ENCODE measurements at regions not wholly inside any gene's neighbourhood (a gene's known extent, or its start where the extent isn't known, plus 50 kb on each side); places are given as distances from the start of the nearest gene placed in this dataset.

DNA sequence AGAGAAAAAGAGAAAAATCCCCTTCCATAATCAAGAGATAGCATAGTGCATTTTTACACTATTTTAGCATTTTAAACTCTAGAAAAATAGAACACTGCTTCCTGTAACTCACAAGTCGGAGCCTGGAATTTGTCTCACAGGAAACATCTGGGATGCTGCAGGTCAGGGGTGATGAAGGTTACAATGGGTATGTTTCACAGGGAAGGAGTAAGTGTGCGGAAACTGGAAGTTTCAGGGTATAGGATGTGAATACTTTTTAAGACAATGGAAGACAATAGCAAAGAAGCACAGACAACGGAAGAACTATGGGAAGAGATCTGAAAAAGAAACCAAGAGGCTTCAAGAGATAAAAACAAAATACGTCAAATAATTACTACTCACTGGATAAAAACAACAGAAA, 361.0 kb upstream of the MARCKS start:
- Histone ChIP-seq H3K27ac (ENCODE audit: low read length) (no peak overlapping the region), H3K27me3 (ENCODE audit: control insufficient read depth, insufficient read depth, low read length) (no peaks in the 10 kb centered on the region), H3K36me3 (ENCODE audit: control insufficient read depth, insufficient read depth, low read length) (no peaks in the 10 kb centered on the region), H3K4me1 (ENCODE audit: control insufficient read depth, insufficient read depth, low read length) (no peaks in the 10 kb centered on the region), H3K9me3 (ENCODE audit: control insufficient read depth, insufficient read depth, low read depth, low read length) (no peaks in the 10 kb centered on the region), H3K4me3 (ENCODE audit: low read depth in 2 of 2, low read length in 2 of 2) (no peak overlapping the region)
- TF ChIP-seq, protein P1, sequence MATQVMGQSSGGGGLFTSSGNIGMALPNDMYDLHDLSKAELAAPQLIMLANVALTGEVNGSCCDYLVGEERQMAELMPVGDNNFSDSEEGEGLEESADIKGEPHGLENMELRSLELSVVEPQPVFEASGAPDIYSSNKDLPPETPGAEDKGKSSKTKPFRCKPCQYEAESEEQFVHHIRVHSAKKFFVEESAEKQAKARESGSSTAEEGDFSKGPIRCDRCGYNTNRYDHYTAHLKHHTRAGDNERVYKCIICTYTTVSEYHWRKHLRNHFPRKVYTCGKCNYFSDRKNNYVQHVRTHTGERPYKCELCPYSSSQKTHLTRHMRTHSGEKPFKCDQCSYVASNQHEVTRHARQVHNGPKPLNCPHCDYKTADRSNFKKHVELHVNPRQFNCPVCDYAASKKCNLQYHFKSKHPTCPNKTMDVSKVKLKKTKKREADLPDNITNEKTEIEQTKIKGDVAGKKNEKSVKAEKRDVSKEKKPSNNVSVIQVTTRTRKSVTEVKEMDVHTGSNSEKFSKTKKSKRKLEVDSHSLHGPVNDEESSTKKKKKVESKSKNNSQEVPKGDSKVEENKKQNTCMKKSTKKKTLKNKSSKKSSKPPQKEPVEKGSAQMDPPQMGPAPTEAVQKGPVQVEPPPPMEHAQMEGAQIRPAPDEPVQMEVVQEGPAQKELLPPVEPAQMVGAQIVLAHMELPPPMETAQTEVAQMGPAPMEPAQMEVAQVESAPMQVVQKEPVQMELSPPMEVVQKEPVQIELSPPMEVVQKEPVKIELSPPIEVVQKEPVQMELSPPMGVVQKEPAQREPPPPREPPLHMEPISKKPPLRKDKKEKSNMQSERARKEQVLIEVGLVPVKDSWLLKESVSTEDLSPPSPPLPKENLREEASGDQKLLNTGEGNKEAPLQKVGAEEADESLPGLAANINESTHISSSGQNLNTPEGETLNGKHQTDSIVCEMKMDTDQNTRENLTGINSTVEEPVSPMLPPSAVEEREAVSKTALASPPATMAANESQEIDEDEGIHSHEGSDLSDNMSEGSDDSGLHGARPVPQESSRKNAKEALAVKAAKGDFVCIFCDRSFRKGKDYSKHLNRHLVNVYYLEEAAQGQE (IDR thresholded peaks at IDR 0.05; ENCODE audit: insufficient read depth in 1 of 2, low read depth in 2 of 2, low read length in 1 of 2), result no peak
- TF ChIP-seq SIN3A (IDR thresholded peaks at IDR 0.05; ENCODE audit: borderline replicate concordance, insufficient read depth, low read depth, low read length) (no peak), POLR2AphosphoS5 (IDR thresholded peaks at IDR 0.05; ENCODE audit: low read depth, low read length) (no peak), TCF7L2 (IDR thresholded peaks at IDR 0.05; ENCODE audit: low read depth, low read length) (no peak), CTCF (IDR thresholded peaks at IDR 0.05) (no peak)
- no peak for DNase-seq (ENCODE audit: low read depth, low spot score)
- no peak for ATAC-seq
- no TSS peak for BruUV-seq (replicated peaks)
- ChIA-PET CTCF (no interaction called here), POLR2A (no interaction called here)
- in situ Hi-C loops (cut with HindIII; ENCODE audit: low pct_unique_long_range_greater_than_20kb, low sequenced_read_pairs), result no loop called here
- intact Hi-C loops (cut with micrococcal nuclease; ENCODE audit: unreplicated experiment), result no loop called here

GRCh38 chr6:113500221-113500620, 356.9 kb upstream of the MARCKS start:
- TF ChIP-seq TCF7L2 (IDR thresholded peaks at IDR 0.05; ENCODE audit: low read depth, low read length) (no peak), SIN3A (IDR thresholded peaks at IDR 0.05; ENCODE audit: borderline replicate concordance, insufficient read depth, low read depth, low read length) (no peak), POLR2AphosphoS5 (IDR thresholded peaks at IDR 0.05; ENCODE audit: low read depth, low read length) (no peak), CTCF (IDR thresholded peaks at IDR 0.05) (no peak)
- TF ChIP-seq, protein P1 (IDR thresholded peaks at IDR 0.05; ENCODE audit: insufficient read depth in 1 of 2, low read depth in 2 of 2, low read length in 1 of 2), result no peak

More at GRCh38 chr6:113500221-113500620, 356.9 kb upstream of the MARCKS start:
- ATAC-seq, result no peak
- no TSS peak for BruUV-seq (replicated peaks)
- intact Hi-C loops (cut with micrococcal nuclease; ENCODE audit: unreplicated experiment), result no loop called here
- CTCF ChIA-PET, result interaction anchor here (0.7 kb wide), 1 partner anchor 76 kb away, joined by 9 read pairs; no protein-coding TSS in a partner anchor
- in situ Hi-C loops (cut with HindIII; ENCODE audit: low pct_unique_long_range_greater_than_20kb, low sequenced_read_pairs), result no loop called here
- H3K36me3 ChIP-seq (ENCODE audit: control insufficient read depth, insufficient read depth, low read length), result no peaks in the 10 kb centered on the region
- DNase-seq (ENCODE audit: low read depth, low spot score), result no peak
- POLR2A ChIA-PET, result no interaction called here
- H3K4me3 ChIP-seq (ENCODE audit: low read depth in 2 of 2, low read length in 2 of 2), result no peak overlapping the region
- no peak overlapping the region for H3K27ac ChIP-seq (ENCODE audit: low read length)
- H3K4me1 ChIP-seq (ENCODE audit: control insufficient read depth, insufficient read depth, low read length), result no peaks in the 10 kb centered on the region
- no peaks in the 10 kb centered on the region for H3K9me3 ChIP-seq (ENCODE audit: control insufficient read depth, insufficient read depth, low read depth, low read length)
- H3K27me3 ChIP-seq (ENCODE audit: control insufficient read depth, insufficient read depth, low read length), result no peaks in the 10 kb centered on the region
